Chondrocyte (in vitro differentiated cells): ENCODE measurements at regions not wholly inside any gene's neighbourhood (a gene's known extent, or its start where the extent isn't known, plus 50 kb on each side); places are given as distances from the start of the nearest gene placed in this dataset.
A peak's percentile ranks its signal among the peaks of the same experiment; 100 is the strongest.

Experiments used
- DNase-seq: peaks from one replicate; pipeline ENCODE4 v3.0.0; 2021; ENCODE audit warnings: mixed read lengths, low spot score
- H3K27ac Mint-ChIP-seq: one replicate; pipeline ENCODE4 v1.8.0; 2021; ENCODE audit warnings: mild to moderate bottlenecking, moderate library complexity, mixed read lengths; ENCODE audit not compliant: unreplicated experiment
- H3K27me3 Mint-ChIP-seq: 2 replicates; pipeline ENCODE4 v1.8.0; 2021; ENCODE audit warnings: low read depth, mixed read lengths
- H3K36me3 Mint-ChIP-seq: 2 replicates; pipeline ENCODE4 v1.8.0; 2021; ENCODE audit warnings: low read depth, mixed read lengths
- H3K4me1 Mint-ChIP-seq: 2 replicates; pipeline ENCODE4 v1.8.0; 2021; ENCODE audit warnings: low read depth, mild to moderate bottlenecking, mixed read lengths
- H3K4me3 Mint-ChIP-seq: one replicate; pipeline ENCODE4 v1.8.0; 2021; ENCODE audit warnings: mild to moderate bottlenecking, moderate library complexity, mixed read lengths; ENCODE audit not compliant: unreplicated experiment
- H3K9me3 Mint-ChIP-seq: 2 replicates; pipeline ENCODE4 v1.8.0; 2021; ENCODE audit warnings: low read depth, mixed read lengths
- TF ChIP-seq, protein P1 (sequence below): fragments of 200-600 bp; sonication (generic); IDR thresholded peaks from 2 replicates; pipeline ENCODE4 v1.5.0; 2021; ENCODE audit warnings: antibody characterized with exemption, mild to moderate bottlenecking, moderate library complexity

DNA sequence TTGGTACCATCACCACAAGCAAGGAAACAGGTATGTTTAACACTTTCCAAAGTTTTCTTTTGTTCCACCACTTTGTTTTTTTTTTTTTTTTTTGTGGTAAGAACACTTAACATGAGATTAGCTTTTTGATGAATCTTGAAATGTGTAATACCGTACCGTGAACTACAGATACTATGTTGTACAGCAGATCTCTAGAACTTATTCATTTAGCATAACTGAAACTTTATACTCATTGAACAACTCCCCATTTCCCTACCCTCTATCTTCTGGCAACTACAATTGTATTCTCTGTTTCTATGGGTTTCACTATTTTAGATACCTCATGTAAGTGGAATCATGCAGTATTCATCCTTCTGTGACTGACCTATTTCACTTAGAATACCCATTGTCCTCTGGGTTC lies 162.7 kb upstream of the ITGB1 start:
- no peaks in the 10 kb centered on the region for H3K36me3 Mint-ChIP-seq
- no peaks in the 10 kb centered on the region for H3K27me3 Mint-ChIP-seq
- H3K9me3 Mint-ChIP-seq, result no peaks in the 10 kb centered on the region
- TF ChIP-seq, protein P1, sequence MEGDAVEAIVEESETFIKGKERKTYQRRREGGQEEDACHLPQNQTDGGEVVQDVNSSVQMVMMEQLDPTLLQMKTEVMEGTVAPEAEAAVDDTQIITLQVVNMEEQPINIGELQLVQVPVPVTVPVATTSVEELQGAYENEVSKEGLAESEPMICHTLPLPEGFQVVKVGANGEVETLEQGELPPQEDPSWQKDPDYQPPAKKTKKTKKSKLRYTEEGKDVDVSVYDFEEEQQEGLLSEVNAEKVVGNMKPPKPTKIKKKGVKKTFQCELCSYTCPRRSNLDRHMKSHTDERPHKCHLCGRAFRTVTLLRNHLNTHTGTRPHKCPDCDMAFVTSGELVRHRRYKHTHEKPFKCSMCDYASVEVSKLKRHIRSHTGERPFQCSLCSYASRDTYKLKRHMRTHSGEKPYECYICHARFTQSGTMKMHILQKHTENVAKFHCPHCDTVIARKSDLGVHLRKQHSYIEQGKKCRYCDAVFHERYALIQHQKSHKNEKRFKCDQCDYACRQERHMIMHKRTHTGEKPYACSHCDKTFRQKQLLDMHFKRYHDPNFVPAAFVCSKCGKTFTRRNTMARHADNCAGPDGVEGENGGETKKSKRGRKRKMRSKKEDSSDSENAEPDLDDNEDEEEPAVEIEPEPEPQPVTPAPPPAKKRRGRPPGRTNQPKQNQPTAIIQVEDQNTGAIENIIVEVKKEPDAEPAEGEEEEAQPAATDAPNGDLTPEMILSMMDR, result no peak
- H3K4me3 Mint-ChIP-seq, result no peak overlapping the region
- peaks cover 24% of the 10 kb centered on the region for H3K4me1 Mint-ChIP-seq
- no peak for DNase-seq
- H3K27ac Mint-ChIP-seq, result no peak overlapping the region

- Mint-ChIP-seq H3K9me3 (no peaks in the 10 kb centered on the region), H3K4me3 (no peak overlapping the region), H3K36me3 (no peaks in the 10 kb centered on the region), H3K27ac (no peak overlapping the region), H3K4me1 (peaks cover 20% of the 10 kb centered on the region), H3K27me3 (no peaks in the 10 kb centered on the region)
- TF ChIP-seq, protein P1, result no peak
- no peak for DNase-seq
These were observed 162.2 kb upstream of the ITGB1 start for GRCh38 chr10:33120275-33120674.

- no peak for DNase-seq
- TF ChIP-seq, protein P1, result no peak
- no peaks in the 10 kb centered on the region for H3K27me3 Mint-ChIP-seq
- peaks cover 36% of the 10 kb centered on the region for H3K4me1 Mint-ChIP-seq
- no peaks in the 10 kb centered on the region for H3K36me3 Mint-ChIP-seq
- H3K4me3 Mint-ChIP-seq, result no peak overlapping the region
- H3K27ac Mint-ChIP-seq, result no peak overlapping the region
- no peaks in the 10 kb centered on the region for H3K9me3 Mint-ChIP-seq
These were observed 159.8 kb upstream of the ITGB1 start for GRCh38 chr10:33117816-33118215.

- Mint-ChIP-seq H3K27me3 (no peaks in the 10 kb centered on the region), H3K4me1 (peaks cover 36% of the 10 kb centered on the region), H3K36me3 (no peaks in the 10 kb centered on the region), H3K4me3 (no peak overlapping the region), H3K27ac (no peak overlapping the region), H3K9me3 (no peaks in the 10 kb centered on the region)
- no peak for DNase-seq
- TF ChIP-seq, protein P1, result no peak
These were observed 159.2 kb upstream of the ITGB1 start for GRCh38 chr10:33117230-33117629.

DNA sequence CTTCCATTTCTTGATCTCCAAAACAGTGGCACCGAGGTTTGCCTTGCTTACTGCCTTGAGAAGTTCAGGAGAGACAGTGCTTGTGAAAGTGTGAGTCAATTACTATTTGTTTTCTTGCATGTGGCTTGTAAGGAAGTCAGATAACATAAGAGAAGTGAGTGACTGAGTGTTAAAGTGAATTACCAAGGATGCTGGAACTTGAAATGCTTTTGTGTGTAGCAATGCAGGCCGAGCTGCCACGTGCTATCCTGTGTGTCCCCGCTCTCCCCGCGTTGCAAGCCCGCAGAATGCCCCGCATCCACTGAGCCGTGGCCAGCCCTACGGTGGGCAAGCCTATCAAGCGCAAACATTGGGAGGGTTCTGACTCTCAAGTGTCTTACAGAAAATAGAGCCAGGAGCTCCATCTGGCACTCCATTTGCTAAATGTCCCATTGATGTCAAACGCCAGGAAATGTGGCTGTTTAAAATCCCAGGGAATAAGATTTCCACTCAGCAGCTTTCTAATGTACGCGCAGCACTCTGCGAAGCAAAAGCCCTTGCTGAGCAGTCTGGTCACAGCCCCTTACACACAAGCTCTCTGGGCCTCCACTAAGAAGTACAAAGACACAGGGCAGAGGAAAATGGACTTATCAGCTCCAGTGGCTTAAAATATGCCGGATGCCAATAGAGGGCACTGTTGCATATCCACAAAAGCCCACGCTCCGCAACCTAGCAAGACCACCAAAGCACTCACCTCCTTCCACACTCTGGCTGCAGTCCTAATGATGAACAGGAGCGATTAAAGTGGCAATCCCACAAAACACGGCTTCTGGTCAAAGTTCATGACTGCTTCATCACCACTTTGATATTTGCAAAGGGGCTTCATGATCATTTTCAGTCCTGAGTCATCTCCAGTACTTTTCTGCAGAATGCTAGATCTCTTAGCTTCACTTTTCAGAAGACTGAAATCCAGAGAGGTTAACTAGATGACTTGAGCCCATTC lies 158.0 kb upstream of the ITGB1 start:
- H3K27me3 Mint-ChIP-seq, result no peaks in the 10 kb centered on the region
- peaks cover 35% of the 10 kb centered on the region for H3K4me1 Mint-ChIP-seq
- H3K4me3 Mint-ChIP-seq, result no peak overlapping the region
- H3K9me3 Mint-ChIP-seq, result no peaks in the 10 kb centered on the region
- DNase-seq, result no peak
- H3K36me3 Mint-ChIP-seq, result no peaks in the 10 kb centered on the region
- no peak overlapping the region for H3K27ac Mint-ChIP-seq
- TF ChIP-seq, protein P1, result peak; percentile 82
